Chondrocyte (in vitro differentiated cells): ENCODE measurements at regions not wholly inside any gene's neighbourhood (a gene's known extent, or its start where the extent isn't known, plus 50 kb on each side); places are given as distances from the start of the nearest gene placed in this dataset.

Experiments used
- DNase-seq: peaks from one replicate; pipeline ENCODE4 v3.0.0; 2021; ENCODE audit warnings: mixed read lengths, low spot score
- H3K27ac Mint-ChIP-seq: one replicate; pipeline ENCODE4 v1.8.0; 2021; ENCODE audit warnings: mild to moderate bottlenecking, moderate library complexity, mixed read lengths; ENCODE audit not compliant: unreplicated experiment
- H3K27me3 Mint-ChIP-seq: 2 replicates; pipeline ENCODE4 v1.8.0; 2021; ENCODE audit warnings: low read depth, mixed read lengths
- H3K36me3 Mint-ChIP-seq: 2 replicates; pipeline ENCODE4 v1.8.0; 2021; ENCODE audit warnings: low read depth, mixed read lengths
- H3K4me1 Mint-ChIP-seq: 2 replicates; pipeline ENCODE4 v1.8.0; 2021; ENCODE audit warnings: low read depth, mild to moderate bottlenecking, mixed read lengths
- H3K4me3 Mint-ChIP-seq: one replicate; pipeline ENCODE4 v1.8.0; 2021; ENCODE audit warnings: mild to moderate bottlenecking, moderate library complexity, mixed read lengths; ENCODE audit not compliant: unreplicated experiment
- H3K9me3 Mint-ChIP-seq: 2 replicates; pipeline ENCODE4 v1.8.0; 2021; ENCODE audit warnings: low read depth, mixed read lengths
- CTCF ChIP-seq: fragments of 200-600 bp; sonication (generic); IDR thresholded peaks from 2 replicates; pipeline ENCODE4 v1.5.0; 2021; ENCODE audit warnings: antibody characterized with exemption, mild to moderate bottlenecking, moderate library complexity

GRCh38 chr3:153602801-153603200, 440.8 kb downstream of the RAP2B start:
- Mint-ChIP-seq H3K4me3 (no peak overlapping the region), H3K4me1 (no peaks in the 10 kb centered on the region), H3K27ac (no peak overlapping the region), H3K27me3 (peaks cover 32% of the 10 kb centered on the region), H3K36me3 (no peaks in the 10 kb centered on the region), H3K9me3 (no peaks in the 10 kb centered on the region)
- TF ChIP-seq CTCF, result no peak
- DNase-seq, result no peak

- Mint-ChIP-seq H3K36me3 (no peaks in the 10 kb centered on the region), H3K27ac (no peak overlapping the region), H3K4me1 (peaks cover 11% of the 10 kb centered on the region), H3K9me3 (peaks cover 3% of the 10 kb centered on the region), H3K4me3 (no peak overlapping the region), H3K27me3 (peaks cover 1% of the 10 kb centered on the region)
- no peak for DNase-seq
- TF ChIP-seq CTCF, result no peak
Observed at GRCh38 chr3:153614140-153614539, 452.1 kb downstream of the RAP2B start.

DNA sequence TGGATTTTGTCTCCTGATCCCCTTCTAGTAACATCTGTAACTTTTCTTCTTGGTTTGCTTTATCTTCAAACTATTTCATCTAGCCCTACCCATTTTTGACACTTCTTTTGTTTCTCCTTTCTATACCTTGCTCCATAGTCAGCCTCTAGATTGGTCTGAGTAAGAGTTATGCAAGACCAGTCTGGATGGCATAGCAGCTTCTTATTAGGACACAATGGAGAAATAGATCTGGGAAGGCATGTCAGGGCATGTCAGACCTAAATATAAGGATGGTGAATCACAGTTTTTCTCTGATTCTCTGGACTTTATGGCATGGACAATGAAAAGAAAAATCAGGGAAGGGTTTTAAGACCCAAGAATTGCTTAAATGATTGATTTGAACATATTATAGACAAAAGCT, 452.5 kb downstream of the RAP2B start:
- no peaks in the 10 kb centered on the region for H3K36me3 Mint-ChIP-seq
- peaks cover 3% of the 10 kb centered on the region for H3K9me3 Mint-ChIP-seq
- TF ChIP-seq CTCF, result no peak
- no peak overlapping the region for H3K4me3 Mint-ChIP-seq
- no peak for DNase-seq
- H3K4me1 Mint-ChIP-seq, result peaks cover 11% of the 10 kb centered on the region
- peaks cover 1% of the 10 kb centered on the region for H3K27me3 Mint-ChIP-seq
- H3K27ac Mint-ChIP-seq, result no peak overlapping the region

DNA sequence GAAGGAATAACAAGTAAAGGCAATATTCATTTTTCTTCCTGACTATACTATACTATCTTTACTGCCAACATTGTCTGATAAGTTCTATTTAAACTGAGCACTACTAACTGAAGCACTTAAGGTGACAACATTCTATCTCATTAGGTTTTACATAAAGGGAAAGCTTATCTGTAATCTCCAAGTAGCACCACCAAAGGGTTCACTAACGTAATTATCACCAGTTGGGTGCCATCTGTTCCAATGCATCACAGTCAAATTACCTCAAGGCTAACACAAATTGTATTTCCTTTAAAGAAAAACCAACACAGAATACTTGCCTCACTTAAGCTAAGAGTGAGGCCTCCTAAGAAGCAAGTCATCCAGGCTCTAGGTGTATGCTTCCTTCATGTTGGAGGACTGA, 453.8 kb downstream of the RAP2B start:
- Mint-ChIP-seq H3K9me3 (peaks cover 10% of the 10 kb centered on the region), H3K27ac (no peak overlapping the region), H3K4me3 (no peak overlapping the region), H3K36me3 (no peaks in the 10 kb centered on the region), H3K27me3 (peaks cover 1% of the 10 kb centered on the region), H3K4me1 (peaks cover 11% of the 10 kb centered on the region)
- TF ChIP-seq CTCF, result no peak
- no peak for DNase-seq

DNA sequence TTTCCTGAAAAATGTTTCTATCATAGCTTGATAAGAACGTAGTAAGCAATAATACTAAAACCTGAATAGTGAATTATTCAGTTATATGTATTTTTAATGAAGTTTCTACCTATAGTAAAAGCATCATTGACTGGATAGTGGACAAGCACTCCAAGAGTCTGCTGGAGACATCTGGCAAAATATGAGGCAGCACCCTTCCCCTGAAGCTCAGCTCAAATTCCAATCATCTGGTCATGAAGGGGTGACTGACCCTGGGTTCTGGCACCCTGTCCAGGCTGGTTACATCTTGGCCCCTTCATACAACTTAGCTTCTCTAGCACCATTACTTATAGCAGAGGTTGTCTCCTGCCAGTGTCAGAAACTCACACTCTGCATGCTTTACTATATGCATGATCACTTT, 455.4 kb downstream of the RAP2B start:
- no peak for DNase-seq
- peaks cover 5% of the 10 kb centered on the region for H3K27me3 Mint-ChIP-seq
- no peak overlapping the region for H3K4me3 Mint-ChIP-seq
- peaks cover 11% of the 10 kb centered on the region for H3K4me1 Mint-ChIP-seq
- no peak for TF ChIP-seq CTCF
- H3K36me3 Mint-ChIP-seq, result no peaks in the 10 kb centered on the region
- H3K27ac Mint-ChIP-seq, result no peak overlapping the region
- peaks cover 12% of the 10 kb centered on the region for H3K9me3 Mint-ChIP-seq
